Skin of body (tissue), 1 donor: ENCODE measurements at regions not wholly inside any gene's neighbourhood (a gene's known extent, or its start where the extent isn't known, plus 50 kb on each side); places are given as distances from the start of the nearest gene placed in this dataset.

Experiments
- DNase-seq: peaks from one replicate; lab custom pipeline; 2025; lab: John Stamatoyannopoulos, UW

- no peak for DNase-seq
These were observed 1124.8 kb downstream of the SI start for GRCh38 chr3:163953526-163953925.

GRCh38 chr3:163952499-163952898 lies 1125.8 kb downstream of the SI start:
- no peak for DNase-seq

DNA sequence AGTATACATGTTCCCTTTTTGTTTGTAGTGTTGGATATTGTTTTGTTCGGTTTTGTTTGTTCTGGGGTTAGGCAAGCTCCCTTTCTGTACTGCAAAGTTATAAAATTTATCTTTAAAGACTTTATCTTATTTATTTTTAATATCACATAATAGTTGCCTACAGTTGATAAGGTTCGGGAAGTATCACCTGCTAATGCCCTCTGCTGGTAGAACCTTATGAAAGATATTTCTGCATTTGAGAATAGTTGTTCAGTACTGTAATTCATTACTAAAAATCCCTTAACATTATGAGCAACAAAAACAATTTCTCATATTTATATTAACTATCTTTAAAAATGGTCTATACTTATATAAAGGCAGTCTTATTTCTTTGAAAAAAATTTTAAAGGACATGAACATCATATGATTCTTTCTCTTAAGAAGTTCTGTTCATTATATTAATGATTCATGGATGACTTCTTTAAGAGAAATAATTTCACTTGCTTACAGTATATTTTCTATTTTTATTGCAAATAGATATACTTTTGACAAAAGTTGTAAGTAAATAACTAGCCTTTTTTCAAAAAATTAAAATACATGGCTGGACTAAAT lies 1126.8 kb downstream of the SI start:
- DNase-seq, result no peak

- no peak for DNase-seq
These were observed 1131.5 kb downstream of the SI start for GRCh38 chr3:163946785-163947184.

- no peak for DNase-seq
These were observed 1134.6 kb downstream of the SI start for GRCh38 chr3:163943664-163944063.

DNA sequence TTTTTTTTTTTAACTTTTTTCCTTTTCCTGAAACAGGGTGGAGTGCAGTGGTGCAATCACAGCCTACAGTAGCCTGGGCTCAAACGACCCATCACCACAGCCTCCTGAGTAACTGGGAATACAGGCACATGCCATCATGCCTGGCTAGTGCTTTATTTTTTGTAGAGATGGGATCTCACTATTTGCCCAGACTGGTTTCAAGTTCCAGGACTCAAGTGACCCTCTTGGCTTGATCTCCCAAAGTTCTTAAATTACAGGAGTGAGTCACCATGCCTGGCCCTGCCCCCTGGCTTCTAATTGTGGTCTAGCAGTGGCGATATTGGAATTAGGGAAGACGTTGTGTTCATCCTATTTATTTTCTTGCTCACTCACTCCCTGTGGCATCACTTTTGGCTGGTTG lies 1138.4 kb downstream of the SI start:
- no peak for DNase-seq

DNA sequence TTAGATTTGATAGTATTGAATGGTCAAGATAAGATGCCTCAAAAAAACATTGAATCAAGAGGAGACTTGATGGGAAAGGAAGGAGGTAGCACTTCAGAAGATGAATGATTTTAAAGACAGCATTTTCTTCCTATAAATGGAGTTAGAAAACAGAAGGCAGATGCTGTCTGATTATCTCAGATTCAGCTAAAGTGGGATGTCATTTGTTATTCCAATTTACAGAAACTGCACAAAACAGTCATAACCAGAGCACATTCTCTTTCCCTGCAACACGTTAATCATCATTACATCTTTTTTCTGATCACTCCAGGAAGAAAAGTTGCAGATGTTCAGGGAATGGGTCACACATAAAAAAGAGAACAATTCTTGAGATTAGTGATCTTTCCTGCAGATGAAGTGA lies 1141.8 kb downstream of the SI start:
- DNase-seq, result no peak

DNA sequence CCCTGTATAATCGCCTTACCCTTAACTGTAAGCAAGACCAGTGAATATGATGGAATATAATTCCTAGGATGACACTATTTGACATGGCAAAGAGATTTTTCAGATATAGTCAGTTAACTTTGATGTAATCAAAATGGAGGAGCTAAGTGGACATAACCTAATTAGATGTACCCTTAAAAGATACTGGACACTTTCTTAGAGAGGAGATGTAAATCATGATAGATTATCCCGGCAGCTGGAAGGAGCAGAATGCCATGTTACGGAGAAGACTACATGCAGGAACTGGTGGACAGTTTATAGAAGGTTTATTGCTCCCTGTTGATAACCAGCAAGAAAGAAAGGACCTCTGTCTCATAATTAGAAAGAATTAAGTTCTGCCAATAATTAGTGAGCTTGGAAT lies 1142.9 kb downstream of the SI start:
- no peak for DNase-seq

DNA sequence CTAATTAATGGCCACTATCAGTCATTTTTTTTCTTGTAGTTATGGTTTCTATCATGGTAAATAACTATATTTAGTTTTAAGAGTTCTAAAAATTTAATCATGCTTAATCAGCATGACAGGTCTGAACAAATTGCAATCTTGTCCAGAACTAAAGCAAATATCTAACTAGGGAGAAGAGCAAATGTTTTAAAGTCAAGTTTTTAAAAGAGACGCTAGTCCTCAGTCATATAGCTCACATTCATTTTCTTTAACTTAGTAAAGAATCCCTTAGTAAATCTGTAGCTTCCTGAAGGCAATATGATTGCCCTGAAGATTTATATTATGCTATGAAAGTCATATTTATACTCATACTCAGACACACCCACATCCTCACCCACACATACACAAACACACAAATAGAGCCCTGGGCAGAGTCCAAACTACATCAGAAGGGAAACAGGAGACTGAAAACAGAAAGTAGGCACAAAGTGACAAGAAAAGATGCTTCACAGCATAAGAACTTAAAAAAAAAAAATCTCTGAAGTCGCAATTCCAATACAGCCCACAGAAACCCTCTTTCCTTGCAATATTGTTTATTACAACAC lies 1149.1 kb downstream of the SI start:
- no peak for DNase-seq

GRCh38 chr3:163927521-163927920 lies 1150.8 kb downstream of the SI start:
- no peak for DNase-seq

DNA sequence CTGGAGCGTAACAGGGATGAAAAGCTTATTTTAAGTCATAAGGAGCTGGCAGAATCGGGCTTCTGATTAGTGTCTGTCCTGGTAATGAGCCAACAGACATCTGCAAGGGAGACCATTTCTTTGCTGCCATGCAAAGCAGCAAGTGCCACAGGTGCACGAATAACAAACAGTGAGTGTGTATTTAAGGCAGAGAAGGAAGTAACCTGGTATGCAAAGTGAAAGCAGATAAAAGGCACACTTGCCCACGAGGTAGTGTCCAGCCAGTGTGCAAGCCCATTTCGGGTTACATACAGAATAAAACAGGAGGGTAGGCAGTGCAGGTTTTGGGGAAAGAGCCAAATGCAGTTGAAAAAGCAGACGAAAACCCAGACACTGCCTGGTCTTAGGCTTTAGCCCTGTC lies 1153.7 kb downstream of the SI start:
- DNase-seq, result no peak

DNA sequence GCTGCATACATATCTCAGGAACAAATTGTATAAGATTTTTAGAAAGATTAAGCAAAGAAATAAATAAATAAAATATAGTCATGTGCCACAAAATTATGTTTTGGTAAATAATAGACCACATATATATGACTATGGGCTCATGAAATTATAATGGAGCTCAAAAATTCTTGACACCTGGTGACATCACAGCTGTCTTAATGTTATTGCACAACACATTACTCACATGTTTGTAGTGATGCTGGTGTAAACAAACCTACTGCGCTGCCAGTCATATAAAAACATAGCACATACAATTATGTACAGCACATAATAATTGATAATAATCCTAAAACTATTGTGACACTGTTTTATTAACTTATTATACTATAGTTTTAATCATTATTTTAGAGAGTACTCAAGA lies 1159.1 kb downstream of the SI start:
- DNase-seq, result no peak

DNA sequence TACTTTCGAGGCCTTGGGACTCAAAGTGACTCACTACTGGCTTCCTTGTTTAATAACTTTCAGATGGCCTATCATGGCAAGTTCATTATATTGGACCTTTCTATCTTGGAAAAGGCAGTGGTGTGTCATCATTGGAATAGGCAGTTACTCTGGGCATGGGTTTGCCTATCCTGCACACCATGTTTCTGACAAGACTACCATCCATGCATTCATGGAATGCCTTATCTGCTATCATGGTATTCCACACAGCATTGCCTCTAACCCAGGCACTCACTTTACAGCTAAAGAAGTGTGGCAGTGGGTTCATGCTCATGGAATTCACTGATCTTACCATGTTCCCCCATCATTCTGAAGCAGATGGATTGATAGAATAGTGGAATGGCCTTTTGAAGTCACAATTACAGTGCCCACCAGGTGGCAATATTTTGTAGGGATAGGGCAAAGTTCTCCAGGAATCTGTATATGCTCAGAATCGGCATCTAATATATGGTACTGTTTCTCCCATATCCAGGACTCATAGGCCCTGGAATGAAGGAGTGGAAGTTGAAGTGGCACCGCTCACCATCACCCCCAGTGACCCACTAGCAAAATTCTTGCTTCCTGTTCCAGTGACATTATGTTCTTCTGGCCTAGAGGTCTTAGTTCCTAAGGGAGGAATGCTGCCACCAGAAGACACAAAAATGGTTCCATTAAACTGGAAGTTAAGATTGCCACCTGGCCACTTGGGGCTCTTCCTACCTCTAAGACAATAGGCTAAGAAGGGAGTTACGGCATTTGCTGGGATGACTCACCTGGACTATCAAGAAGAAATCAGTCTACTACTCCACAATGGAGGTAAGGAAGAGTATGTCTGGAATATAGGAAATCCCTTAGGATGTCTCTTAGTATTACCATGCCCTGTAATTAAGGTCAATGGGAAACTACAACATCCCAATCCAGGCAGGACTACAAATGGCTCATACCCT lies 1161.4 kb downstream of the SI start:
- DNase-seq, result no peak

DNA sequence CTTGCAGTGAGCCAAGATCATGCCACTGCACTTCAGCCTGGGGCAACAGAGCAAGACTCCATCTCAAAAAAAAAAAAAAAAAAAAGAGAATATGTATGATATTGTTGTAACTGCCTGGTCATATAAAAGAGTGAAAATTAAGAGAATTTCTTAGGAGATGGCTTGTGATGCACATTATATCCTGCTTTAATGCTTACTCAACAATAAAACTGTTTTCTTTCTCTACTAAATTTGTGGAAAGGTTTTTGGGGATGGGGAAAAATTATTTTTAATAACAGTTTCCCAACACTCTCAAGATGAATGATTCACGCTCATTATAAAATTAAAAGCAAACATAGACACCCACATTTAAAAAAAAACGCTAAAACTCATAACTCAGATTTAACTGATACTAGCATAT lies 1163.0 kb downstream of the SI start:
- no peak for DNase-seq

DNA sequence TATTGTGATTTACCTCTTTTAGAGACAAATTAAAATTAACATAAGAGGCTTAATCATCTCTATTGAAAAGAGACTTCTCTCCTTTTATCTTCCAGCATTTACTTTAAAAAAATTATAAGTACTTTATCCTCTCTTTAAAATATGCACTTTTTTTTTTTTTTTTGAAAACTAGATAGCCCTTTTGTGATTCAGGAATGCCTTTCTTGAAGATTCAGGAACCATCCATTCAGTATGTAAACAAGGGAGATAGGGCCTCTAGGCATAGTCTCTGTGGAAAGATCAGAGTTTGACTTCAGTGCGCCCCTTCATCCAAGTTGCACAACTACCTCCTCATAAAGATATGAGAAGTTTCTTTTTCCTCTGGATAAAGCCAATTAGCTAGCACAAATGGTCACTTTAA lies 1163.7 kb downstream of the SI start:
- no peak for DNase-seq

GRCh38 chr3:163891771-163892170 lies 1186.5 kb downstream of the SI start:
- no peak for DNase-seq

DNA sequence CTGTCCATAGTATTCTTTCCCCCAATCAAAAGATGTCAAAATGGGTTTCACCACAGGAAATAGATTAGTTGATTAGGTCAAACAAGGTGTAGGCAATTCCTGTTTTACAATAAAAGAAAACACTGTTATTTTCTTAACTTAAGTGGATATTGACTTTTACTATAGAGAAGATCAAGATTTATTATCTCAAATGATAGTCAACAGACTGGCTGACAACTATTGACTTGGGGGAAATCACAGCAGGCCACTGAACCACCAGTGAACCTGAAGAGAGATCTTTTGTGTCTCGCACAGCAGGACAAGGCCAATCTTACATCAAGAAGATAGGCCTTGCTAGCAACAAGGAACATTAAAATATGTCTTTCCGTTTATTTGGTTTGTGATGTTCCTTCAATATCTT lies 1187.6 kb downstream of the SI start:
- no peak for DNase-seq

DNA sequence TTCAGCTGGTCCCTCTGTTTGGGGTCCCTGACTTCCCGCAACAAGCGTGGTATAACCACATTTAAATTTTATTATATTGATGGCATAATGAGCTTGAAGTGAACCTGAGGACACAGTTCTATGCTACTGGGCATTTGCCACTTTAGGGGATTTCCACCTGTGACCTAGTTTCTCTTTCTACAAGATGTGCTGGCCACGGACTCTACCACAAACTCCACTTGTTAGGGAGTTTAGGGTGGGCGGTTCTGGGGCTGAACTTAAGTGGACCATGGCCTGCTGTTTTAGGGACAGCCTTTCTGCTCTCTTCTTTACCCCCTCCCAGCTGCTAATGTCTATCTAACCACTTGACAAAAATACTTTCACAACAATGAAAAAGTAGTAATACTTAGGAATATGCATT lies 1199.1 kb downstream of the SI start:
- DNase-seq, result no peak

- no peak for DNase-seq
These were observed 1199.9 kb downstream of the SI start for GRCh38 chr3:163878396-163878795.

DNA sequence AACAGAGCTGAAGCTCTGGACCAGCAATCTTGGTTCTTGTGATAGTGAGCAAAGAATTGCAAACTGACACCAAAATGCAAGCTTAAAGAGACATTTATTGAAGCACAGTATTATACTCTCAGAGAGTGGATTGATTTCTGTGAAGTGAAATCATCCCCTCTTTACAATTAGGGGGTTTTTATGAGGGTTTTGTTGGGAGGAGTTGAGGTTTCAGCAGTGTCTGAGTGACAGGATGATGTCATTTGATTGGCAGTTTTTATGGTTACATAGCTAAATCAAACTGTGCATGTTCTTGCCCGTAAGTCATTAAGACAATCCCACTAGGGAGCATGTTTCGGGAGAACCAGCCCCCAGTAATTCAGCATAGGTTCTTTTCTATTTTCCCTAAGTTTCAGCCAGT lies 1200.5 kb downstream of the SI start:
- no peak for DNase-seq

DNA sequence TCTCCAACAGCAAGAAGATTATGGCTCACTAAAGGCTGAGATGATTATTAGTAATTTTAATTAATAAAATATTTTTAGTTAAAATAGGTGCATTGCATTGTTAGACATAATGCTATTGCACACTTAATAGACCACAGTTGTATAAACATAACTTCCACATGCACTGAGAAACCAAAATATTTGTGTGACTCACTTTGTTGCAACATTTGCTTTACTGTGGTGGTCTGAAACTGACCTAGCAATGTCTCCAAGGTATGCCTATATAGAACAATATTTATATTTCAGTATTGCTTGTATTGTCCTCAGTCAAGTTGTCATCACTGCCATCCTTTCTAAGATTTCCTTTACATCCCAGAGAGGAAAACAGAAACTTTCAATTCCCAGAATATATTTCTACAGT lies 1215.2 kb downstream of the SI start:
- no peak for DNase-seq

- DNase-seq, result no peak
These were observed 1226.1 kb downstream of the SI start for GRCh38 chr3:163852233-163852632.

DNA sequence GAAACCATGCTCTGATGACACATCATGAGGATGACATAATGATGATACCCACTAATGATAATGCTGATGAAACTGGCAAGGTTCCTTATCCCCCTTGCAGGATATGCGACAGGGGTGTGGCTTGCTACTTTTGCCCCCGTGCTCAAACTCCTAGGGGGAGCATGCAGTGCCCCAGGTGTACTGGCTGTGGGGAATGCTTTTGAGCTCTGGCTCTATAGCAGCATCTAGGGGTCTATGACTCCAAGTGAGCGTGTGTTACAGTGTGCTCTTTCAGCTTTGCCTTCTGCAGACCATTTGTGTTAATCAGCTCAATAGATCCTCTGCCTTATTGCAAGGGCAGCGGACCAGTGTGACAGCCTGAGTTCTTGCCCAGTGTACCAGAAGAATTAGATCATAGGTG lies 1239.5 kb downstream of the SI start:
- no peak for DNase-seq
